BE2C (cell line): ENCODE measurements at regions not wholly inside any gene's neighbourhood (a gene's known extent, or its start where the extent isn't known, plus 50 kb on each side); places are given as distances from the start of the nearest gene placed in this dataset.
A peak's percentile ranks its signal among the peaks of the same experiment; 100 is the strongest.
"Not testable (repeated sequence)": the region's sequence is repeated elsewhere in the genome, so short reads cannot be mapped to it uniquely, and the experiment has no call there.

Experiments used
- DNase-seq: peaks from one replicate; pipeline ENCODE4 v3.0.0-alpha.2; 2020
- H3K27me3 ChIP-seq: fragments of 250-450 bp; sonication (Bioruptor Pico); 2 replicates; pipeline ENCODE4 v1.5.1; 2020; ENCODE audit warnings: mild to moderate bottlenecking
- H3K36me3 ChIP-seq: fragments of 250-450 bp; sonication (Bioruptor Pico); 2 replicates; pipeline ENCODE4 v1.5.1; 2020; ENCODE audit warnings: mild to moderate bottlenecking
- H3K4me1 ChIP-seq: fragments of 250-450 bp; sonication (Bioruptor Pico); 2 replicates; pipeline ENCODE4 v1.5.1; 2020
- H3K4me3 ChIP-seq: 2 replicates; pipeline ENCODE4 v1.5.1; 2011; ENCODE audit warnings: low read depth, low read length
- H3K9me3 ChIP-seq: fragments of 250-450 bp; sonication (Bioruptor Pico); 2 replicates; pipeline ENCODE4 v1.5.1; 2020
- TF ChIP-seq, protein P1 (sequence below): IDR thresholded peaks from 2 replicates; pipeline ENCODE4 v1.5.1; 2012; ENCODE audit warnings: mild to moderate bottlenecking, low read depth, low read length

DNA sequence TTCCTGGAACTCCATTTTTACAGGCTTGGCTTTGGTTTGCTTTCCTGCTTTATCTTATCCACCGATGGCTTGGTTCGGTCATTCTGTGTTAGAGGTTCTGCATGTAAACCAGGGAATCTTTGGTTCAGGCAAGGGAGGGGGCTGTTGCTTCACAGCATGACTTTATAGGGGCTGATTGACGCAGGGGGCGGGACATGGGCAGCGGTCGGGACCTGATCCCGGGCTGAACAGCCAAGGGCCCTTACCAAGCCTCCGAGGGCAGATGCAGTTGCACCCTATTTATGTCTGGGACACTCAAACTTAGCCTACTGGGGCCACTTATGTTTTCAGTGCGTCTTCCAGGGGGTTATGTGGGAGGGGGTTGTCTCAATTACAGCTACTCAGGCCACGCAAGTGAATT, 312.4 kb downstream of the ZNF536 start:
- Histone ChIP-seq H3K9me3 (no peaks in the 10 kb centered on the region), H3K4me3 (no peak overlapping the region), H3K36me3 (no peaks in the 10 kb centered on the region), H3K4me1 (peaks cover 7% of the 10 kb centered on the region), H3K27me3 (no peaks in the 10 kb centered on the region)
- TF ChIP-seq, protein P1, sequence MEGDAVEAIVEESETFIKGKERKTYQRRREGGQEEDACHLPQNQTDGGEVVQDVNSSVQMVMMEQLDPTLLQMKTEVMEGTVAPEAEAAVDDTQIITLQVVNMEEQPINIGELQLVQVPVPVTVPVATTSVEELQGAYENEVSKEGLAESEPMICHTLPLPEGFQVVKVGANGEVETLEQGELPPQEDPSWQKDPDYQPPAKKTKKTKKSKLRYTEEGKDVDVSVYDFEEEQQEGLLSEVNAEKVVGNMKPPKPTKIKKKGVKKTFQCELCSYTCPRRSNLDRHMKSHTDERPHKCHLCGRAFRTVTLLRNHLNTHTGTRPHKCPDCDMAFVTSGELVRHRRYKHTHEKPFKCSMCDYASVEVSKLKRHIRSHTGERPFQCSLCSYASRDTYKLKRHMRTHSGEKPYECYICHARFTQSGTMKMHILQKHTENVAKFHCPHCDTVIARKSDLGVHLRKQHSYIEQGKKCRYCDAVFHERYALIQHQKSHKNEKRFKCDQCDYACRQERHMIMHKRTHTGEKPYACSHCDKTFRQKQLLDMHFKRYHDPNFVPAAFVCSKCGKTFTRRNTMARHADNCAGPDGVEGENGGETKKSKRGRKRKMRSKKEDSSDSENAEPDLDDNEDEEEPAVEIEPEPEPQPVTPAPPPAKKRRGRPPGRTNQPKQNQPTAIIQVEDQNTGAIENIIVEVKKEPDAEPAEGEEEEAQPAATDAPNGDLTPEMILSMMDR, result no peak
- no peak for DNase-seq

DNA sequence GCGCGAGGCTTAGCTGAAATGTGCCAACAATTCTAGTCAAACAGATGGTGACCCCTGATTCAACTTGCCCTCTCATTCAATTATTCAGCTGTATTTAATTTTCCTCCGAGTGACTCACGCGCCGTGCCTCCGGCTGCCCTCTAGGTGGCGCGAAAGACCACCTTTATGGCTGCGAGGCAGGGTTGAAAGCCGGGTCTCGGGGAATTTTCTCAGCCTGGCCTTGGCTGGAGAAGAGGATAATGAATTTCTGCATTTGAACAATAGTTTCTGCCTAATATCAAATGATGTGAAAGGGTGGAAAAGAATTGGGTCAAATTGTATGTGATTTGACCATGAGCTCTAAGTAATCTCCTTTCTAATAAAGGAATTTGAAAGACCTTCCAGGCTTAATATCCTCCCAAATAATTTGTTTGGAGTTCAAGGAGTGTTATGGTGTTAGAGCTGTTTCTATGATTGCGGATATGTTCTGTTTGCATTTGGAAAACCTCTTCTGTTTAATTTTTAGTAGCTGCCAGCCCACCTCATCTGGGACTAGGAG, 310.9 kb downstream of the ZNF536 start:
- peaks cover 7% of the 10 kb centered on the region for H3K4me1 ChIP-seq
- no peak overlapping the region for H3K4me3 ChIP-seq
- no peaks in the 10 kb centered on the region for H3K36me3 ChIP-seq
- TF ChIP-seq, protein P1, result peak; percentile 86
- peak; percentile 84 for DNase-seq
- no peaks in the 10 kb centered on the region for H3K9me3 ChIP-seq
- H3K27me3 ChIP-seq, result no peaks in the 10 kb centered on the region

DNA sequence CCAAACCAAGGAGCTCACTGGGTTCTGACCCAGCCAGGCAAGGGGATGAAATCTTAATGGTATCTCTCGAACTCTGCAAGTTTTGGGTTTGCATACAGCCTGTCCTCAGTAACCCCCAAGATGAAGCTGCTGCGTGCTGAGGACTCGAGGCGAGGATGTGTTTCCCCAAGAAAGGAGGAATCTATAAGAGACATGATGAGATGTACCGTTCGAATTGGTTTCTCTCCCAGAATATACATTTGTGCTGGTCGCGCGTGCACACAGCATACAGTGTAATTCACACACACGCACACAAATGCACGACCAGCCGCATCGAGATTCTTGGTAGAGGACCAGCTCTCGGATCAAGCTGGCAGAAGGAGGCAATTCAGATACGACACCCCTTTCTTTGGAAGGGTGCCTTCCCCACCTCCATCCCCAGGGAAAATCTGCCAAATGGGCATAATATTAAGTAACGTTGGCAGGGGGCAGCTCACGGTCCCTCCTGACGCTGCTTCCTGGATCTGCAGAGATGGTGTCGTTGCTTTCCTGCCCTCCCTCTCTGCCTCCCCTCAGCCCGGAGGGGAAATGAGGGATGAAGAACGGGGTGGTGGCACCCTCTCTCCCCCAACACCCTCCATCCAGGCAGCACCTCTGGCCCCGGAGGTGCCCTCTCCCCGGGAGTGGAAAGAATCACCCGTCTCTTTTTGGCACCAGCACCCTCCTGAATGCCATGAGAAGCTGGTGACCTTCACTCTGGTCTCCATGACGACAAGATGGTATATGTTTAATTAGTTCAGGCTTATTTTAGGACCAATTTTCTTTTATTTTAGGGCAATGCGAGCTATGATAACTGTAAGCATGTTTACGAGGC, 310.2 kb downstream of the ZNF536 start:
- Histone ChIP-seq H3K9me3 (no peaks in the 10 kb centered on the region), H3K27me3 (no peaks in the 10 kb centered on the region), H3K4me3 (no peak overlapping the region), H3K4me1 (peaks cover 7% of the 10 kb centered on the region), H3K36me3 (no peaks in the 10 kb centered on the region)
- DNase-seq, result no peak
- TF ChIP-seq, protein P1, result no peak

DNA sequence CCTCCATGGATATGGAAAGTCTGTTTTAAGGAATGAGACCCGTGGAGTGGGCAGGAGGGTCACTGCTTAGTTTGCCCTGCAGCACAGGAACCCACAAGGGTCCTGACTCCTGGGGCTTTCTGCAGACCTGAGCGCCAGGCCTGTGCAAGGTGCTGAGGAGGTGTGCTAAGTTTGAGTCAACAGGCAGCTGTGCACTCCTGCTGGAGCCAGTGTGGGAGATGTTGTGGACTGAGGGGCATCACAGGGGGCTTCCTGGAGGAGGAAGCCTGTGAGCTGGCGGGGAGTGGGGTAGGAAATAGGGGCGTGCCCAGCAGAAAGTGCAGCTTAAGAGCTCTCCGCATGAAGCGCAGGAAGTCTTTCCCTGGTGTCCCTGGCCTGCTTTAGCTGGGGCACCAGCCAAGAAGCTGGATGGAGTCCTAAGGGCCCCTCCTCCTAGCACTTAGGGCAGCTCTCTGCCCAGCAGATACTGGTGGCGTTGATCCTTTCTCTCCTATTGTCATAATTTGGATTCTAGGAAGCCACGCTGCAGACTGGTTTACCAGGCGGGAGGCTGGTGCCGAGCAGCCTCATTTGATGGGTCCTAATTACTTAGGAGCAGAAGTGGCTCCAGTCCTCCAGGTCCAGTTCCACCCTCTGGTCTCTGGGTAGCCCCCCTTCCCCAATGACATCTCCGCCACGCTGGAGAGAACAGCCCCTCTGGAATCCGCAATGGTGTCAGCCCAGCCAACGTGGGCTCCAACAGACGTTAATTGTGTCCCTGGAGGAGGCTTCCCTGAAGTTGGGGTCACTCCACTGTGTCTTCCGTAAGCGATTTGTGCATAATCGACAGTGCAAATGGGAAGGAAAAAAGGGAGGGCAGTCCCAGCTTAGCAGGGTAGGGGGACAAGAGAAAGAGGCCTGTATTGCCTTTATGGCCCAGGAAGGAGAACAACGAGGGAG, 309.2 kb downstream of the ZNF536 start:
- Histone ChIP-seq H3K27me3 (no peaks in the 10 kb centered on the region), H3K36me3 (no peaks in the 10 kb centered on the region), H3K4me1 (peaks cover 3% of the 10 kb centered on the region; the same call in 1 of the 2 replicates), H3K9me3 (no peaks in the 10 kb centered on the region), H3K4me3 (no peak overlapping the region)
- no peak for DNase-seq
- TF ChIP-seq, protein P1, result no peak

DNA sequence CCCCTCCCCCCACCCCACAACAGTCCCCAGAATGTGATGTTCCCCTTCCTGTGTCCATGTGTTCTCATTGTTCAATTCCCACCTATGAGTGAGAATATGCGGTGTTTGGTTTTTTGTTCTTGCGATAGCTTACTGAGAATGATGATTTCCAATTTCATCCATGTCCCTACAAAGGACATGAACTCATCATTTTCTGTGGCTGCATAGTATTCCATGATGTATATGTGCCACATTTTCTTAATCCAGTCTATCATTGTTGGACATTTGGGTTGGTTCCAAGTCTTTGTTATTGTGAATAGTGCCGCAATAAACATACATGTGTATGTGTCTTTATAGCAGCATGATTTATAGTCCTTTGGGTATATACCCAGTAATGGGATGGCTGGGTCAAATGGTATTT, 308.2 kb downstream of the ZNF536 start:
- not testable (repeated sequence) for H3K4me1 ChIP-seq, DNase-seq, H3K4me3 ChIP-seq, H3K9me3 ChIP-seq, H3K27me3 ChIP-seq, H3K36me3 ChIP-seq

DNA sequence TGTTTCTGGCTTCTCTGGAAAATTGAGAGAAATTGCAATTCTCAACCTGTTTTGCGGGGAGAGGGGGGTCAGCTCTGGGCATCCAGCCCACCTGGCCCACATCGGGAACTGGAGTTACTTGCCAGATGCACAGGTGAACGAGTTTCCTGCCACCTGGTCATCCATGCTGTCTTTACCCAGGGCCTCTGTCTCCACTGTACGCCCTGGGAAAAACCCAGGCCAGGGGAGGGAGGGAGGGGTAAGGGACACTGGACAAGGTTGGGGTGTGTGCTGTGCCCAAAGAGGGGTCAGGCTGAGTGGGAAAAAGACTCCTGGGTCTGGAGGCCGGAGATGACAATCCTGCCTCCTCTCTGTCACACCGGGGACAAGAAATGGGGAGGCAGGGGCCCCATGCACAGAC, 307.6 kb downstream of the ZNF536 start:
- Histone ChIP-seq H3K4me3 (no peak overlapping the region), H3K36me3 (no peaks in the 10 kb centered on the region), H3K4me1 (peaks cover 3% of the 10 kb centered on the region; the same call in 1 of the 2 replicates), H3K9me3 (no peaks in the 10 kb centered on the region), H3K27me3 (no peaks in the 10 kb centered on the region)
- TF ChIP-seq, protein P1, result no peak
- no peak for DNase-seq
